NCI-H1417 treated with DMSO at 0.1 percent for 48 hours (cell line): ENCODE measurements at regions not wholly inside any gene's neighbourhood (a gene's known extent, or its start where the extent isn't known, plus 50 kb on each side); places are given as distances from the start of the nearest gene placed in this dataset.
"Not testable (repeated sequence)": the region's sequence is repeated elsewhere in the genome, so short reads cannot be mapped to it uniquely, and the experiment has no call there.

Experiments used
- DNase-seq: peaks from one replicate; lab custom pipeline; 2025; lab: John Stamatoyannopoulos, UW

DNA sequence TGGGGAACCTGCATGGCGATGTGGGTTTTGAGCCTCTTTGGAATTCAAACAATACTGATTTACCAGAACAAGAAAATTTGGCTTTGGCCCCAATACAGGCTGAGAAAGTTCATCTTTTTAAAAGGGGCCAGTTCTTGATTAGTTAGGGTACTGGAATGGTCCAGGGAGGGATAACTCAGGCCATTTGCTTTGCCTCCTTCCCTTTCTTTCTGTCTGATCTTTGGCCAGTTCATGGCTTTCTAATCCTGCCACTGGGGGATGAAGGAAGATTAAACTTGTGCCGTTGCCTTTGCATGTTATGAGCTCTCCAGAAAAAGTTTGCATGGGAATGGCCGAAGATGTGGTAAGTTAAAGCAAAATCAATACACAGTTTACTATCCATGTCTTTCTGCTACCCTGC is 78.4 kb downstream of the ADAMTS15 start:
- no peak for DNase-seq

DNA sequence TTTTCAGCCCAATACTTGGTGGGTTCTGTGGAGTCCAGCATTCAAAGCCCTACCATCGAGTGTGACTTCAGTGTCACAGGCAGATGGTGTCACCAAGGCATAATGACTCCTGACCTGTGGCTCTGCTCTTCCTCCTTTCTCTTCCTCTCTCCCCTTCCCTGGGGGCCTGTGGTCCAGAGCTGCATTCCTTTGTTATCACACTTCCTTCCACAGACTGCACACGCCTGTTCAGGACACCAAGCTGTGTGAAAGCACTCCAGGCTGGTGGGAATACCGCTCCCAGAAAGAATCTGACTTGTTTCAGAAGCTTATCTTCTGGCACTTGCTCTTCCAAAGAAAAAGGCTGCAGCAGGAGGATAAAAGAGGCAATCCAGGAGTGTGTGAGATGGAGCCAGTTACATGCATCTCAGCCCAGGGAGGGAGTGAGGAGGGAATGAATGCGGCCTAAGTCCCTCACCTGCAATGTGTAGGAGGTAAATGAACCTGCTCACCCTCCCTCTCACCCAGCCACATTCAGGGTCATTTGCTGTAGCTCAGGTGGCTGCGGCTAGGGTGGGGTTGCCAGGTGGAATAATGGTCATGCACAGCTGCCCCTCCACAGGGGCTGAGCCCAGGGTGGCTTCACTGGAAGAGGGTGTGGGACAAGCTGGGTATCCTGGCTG is 79.3 kb downstream of the ADAMTS15 start:
- no peak for DNase-seq

DNA sequence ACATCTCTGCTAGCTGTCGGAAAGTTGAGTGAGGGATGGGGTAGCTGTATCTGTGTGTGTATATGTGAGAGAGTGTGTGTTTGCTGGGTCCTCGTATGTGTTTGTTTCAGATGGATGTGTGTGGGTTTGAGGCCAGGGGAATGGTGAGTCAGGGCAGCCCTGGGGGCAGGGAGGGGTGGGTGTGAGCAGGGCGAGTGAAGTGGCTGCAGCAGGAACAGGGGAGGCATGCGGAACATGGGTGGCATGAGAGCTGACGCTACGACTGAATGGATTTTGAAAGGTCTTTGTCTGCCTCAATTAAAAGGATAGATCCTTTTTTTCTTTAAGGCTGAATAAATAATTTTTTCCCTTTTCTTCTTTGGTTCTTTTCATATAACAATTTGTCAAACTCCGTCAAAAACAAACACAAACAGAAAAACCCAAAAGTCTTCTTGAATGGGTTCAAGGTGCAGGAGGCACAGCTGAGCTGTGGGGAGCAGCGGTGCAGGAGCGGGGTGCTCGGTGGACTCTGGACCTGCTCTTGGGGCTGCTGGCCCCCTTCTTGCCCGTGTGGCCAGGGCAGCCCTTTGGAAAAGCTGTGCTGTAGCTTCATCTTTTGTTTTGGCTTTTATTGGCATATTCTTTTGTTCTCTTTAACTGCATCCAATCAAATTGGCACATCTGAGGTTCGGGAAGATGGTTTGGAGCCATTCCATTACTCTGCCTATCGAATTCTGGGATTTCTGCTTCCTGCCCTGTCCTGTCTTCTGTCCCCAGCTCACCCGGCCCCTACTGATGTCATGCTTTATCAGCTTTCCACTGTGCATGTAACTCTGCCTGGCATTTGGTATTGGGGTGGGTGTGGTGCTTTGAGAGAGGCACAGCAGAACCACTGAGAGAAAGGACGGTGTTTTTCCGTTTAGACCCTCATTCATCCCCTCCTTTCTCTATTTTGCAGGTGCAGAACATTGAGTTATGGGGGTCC is 80.1 kb downstream of the ADAMTS15 start:
- no peak for DNase-seq

DNA sequence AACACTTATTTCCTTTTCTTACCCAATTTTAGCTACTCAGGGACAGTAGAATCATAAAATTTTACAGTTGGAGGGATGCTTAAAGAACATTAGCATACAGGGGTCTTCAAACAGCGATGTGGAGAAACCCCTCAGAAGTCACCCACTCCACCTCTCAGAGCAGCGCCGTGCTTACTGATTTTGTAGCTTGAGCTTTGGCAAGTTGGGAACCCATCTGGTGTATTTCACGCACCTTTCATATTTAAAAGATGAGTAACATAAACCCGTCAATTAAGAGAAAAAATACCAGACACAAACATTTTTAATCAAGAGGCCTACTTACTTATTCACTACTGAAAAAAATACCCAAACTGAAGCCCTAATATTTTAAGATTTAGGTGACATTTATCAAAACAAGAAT is 80.9 kb downstream of the ADAMTS15 start:
- DNase-seq: no peak

DNA sequence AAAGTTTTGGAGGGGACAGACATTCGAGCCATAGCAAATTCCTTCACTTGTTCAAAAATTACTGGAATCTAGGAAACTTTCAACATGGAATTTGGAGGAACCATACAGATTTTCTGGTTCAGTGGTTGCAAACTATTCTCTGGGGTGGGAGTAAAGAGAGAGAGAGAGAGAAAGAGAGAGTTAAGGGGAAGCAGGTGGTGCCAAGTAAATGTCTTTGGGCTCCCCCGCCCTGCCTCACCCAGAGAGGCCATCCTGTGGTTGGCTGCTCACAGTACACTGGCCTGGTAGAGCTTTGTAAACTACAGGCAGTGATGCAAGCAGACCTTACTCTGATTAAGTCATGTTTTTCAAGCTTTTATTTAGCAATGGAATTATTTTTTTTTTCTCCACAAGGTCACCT is 82.6 kb downstream of the ADAMTS15 start:
- no peak for DNase-seq

DNA sequence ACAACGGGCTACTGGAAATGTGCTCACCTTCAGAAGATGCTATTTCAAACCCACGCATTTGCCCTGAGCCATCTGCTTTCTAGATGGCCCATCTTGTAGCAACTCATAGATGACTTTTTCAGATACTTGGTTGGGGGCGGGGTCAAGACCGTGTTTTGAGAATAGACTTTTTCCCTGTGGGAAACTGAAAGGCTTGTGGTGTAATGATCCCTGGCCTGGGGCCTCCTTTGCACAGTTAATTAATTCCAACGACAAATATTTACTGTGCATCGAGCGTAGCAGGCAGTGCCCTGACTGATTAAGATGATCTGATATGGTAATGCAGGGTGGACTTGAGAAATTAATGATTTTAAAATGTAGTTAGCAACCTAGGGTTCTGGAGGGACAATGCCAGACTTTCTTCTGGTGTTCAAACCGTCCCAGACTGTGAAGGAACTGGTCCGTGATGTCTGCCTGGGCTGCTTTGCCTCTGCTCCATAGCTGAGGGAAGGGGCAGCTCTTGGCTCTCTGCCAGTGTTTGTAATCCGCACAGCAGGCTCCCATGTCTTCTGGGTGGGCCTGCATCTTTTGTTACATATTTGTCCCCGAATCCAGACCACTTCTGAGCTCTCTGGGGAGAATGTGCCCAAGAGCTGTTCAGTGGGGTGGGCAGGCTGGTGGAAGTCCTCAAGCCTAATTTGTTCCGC is 84.8 kb downstream of the ADAMTS15 start:
- no peak for DNase-seq

DNA sequence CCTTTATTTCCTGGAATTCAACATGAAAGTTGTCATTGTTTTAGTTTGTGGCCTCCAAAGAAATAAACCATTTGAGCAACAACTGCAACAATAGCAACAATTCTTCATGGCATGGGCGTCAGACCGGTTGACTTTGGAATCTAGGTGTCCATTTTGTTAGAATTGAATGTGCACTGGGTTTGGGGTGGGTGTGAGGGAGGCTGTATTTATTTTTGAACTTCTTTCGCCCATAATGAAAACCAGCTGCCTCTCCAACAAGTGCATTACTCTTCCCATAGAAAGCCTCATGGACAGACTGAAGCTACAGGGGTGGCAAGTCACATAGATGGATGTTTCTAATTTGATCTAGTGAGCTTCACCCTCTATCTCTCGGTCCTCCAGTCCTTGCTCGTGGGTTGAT is 85.4 kb downstream of the ADAMTS15 start:
- no peak for DNase-seq

DNA sequence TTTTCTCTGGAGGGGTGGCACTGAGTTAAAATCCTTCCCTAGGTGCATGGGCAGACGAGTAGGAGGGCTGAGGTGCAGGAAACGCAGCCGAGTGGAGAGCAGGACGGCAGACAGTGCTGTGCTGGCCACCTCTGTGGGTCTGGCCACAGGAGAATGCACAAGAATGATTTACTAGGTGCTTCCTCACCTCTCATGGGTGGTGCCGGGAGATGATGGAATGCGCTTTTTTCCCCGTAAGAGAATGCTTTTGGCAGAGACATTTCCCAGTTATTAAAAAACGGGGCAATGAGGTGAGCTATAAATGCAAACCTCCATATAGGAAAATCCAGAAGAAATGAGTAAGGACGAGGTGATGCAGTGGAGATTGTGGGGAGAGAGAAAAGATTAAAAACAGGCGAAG is 86.1 kb downstream of the ADAMTS15 start:
- no peak for DNase-seq

DNA sequence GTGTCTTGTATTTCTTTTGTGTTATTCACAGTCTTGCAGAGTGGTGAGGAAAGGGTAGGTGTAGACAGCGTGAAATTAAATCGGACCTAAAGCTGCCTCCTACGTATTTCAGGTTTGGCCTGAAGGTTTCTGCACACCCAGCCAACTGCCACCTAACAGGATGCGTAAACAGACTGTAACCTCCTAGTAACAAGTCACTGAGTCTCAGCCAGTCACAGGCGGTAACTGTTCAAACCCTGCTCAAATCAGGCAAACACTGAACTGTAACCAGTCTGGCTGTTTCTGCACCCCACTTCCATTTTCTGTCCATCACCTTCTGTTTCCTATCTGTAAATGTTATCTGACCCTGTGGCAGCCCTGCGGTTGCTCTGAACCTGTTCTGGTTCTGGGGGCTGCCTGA is 87.1 kb downstream of the ADAMTS15 start:
- DNase-seq: no peak

DNA sequence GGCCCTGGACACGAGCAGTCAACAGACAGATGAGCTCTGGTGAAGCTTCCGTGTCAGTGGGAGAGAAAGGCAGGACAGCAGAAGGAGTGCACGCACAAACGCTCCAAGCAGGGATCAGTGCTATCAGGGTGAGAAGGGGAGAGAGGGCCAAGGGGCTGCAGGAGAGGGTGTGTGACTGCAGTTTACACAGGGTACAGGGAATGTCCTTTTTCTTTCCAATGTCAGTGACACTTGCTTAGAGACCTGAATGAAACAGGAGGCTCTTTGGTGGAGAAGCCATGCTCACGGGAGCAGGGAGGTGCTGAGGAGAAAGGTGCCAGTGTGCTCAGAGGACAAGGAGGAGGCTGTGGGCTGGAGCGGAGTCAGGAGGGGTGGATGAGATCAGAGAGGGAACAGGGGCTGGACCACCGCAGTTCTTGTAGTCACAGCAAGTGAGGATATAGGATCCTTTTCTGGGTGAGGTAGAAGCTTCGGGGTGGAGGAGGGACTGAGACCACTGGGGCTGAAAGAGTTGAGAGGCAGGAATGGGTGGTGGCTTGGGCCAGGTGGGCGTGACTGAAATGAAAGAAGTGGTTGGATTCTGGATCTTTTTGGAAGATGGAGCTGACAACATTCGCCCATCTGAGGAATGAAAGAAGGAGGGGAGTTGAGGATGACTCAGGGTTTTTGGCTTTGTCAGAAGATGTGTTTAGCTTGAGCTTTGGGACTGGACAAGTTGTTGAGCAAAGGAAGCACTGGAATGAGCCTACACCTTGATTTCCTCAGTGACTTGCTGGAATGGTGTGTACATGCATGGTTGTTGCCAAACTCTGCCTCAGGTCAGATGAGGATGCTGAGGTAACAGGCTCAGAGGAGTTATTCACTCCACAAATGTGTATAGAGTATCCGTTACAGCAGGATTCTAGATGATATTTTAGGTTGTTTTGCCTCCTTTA is 87.9 kb downstream of the ADAMTS15 start:
- no peak for DNase-seq

DNA sequence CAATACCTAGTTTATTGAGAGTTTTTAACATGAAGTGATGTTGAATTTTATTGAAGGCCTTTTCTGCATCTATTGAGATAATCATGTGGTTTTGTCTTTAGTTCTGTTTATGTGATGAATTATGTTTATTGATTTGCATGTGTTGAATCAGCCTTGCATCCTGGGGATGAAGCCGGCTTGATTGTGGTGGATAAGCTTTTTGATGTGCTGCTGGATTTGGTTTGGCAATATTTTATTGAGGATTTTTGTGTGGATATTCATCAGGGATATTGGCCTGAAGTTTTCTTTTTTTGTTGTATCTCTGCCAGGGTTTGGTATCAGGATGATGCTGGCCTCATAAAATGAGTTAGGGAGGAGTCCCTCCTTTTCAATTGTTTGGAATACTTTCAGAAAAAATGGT is 91.2 kb downstream of the ADAMTS15 start:
- DNase-seq: not testable (repeated sequence)

DNA sequence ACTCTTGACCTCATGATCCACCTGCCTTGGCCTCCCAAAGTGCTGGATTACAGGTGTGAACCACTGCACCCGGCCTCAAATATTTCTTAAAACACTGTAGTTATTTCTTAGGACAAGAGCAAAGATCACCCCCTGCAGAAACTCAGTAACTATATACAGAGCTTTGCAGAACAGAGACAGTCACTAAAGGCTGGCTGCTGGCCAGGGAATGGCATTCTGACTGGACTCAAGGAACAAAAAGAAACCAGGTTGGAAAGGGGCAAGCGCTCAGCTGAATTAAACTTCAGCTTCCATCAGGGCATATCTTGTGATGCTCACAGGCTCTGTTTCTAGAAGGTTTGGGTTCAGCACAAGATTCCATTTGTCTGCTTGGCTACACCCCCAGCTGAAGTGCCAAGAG is 95.8 kb downstream of the ADAMTS15 start:
- DNase-seq: no peak

DNA sequence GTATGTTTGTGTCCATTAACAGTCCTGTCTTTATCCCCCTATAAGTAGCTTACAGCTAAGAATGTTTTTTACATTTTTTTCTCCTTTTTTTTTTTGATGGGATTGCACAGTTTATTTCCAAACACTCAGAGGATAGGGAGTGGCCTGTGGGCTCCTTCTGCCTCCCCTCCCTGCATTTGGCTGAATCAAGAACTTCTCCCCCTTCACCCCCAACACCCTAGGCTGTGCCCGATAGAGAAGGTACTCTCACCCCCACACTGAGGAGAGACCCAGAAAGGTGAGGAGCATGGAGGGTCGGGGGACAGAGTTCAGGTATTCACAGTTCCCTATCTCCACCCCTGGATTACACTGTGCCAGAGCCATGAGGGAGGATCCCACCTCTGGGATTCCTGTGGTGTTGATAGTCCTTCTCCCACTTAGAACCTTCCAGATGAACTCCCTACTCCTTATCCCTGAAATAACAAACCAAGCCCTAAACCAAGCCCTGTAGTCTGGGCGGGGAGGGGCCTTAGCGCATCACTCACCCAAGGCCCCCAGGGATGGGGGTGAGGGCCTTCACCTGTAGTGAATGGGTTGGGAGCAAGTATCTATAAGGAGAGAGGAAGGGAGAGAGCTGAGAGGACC is 97.1 kb downstream of the ADAMTS15 start:
- DNase-seq: no peak

DNA sequence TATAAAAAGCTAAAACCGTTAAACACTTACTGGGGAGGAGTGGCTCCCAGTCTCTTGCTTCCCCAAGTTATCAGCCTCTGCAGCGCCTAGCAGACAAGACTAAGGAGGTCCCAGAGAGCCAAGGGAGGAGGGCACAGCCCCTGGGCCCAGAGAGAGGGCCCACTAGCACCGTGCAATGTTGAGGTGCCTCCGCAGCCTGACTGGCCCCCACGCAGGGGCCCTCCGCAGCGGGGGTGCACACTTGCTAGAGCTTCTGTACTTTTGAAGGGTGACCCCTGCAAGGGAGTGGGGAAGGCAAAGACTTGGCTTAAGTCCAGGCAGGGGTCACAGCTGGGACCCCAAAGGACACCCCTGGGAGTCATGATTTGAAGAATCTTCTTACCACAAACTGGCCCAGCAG is 98.0 kb downstream of the ADAMTS15 start:
- DNase-seq: no peak

DNA sequence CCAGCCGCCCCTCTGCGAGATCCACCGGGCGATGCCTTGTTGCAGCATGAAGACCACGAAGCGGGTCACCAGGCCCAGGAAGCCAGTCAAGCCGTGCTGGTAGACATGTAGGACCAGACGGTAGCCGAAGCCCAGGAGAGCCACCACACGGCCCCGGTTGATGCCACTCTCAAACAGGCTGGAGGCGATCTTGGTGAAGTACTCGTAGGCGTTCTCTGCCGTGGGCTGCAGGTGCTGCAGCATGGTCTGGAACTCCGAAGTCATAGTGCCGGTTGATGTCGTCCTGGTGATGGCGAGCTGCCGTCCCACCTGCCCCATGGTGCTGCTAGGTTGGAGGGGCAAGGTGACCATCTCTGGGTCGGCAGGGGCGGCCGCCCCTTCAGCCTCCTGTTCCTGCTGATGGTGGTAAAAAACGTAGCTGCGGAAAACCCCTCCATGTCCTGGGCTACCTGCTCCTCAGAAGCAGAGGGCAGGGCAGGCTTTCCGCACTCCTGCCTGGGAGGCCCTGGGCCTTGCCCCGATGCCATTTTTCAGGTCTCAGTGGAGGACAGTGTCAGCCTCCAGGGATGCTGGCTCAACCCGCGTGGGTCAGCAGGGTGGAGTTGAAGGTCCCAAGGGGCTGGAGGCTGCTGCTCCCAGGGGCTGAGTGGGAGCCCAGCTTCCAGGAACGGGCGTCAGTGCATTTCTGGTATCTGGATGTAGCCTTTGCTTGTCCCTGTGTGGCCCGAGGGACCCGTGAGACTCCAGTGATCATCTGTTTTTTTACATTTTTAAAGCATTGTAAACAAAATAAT is 98.7 kb downstream of the ADAMTS15 start:
- no peak for DNase-seq

DNA sequence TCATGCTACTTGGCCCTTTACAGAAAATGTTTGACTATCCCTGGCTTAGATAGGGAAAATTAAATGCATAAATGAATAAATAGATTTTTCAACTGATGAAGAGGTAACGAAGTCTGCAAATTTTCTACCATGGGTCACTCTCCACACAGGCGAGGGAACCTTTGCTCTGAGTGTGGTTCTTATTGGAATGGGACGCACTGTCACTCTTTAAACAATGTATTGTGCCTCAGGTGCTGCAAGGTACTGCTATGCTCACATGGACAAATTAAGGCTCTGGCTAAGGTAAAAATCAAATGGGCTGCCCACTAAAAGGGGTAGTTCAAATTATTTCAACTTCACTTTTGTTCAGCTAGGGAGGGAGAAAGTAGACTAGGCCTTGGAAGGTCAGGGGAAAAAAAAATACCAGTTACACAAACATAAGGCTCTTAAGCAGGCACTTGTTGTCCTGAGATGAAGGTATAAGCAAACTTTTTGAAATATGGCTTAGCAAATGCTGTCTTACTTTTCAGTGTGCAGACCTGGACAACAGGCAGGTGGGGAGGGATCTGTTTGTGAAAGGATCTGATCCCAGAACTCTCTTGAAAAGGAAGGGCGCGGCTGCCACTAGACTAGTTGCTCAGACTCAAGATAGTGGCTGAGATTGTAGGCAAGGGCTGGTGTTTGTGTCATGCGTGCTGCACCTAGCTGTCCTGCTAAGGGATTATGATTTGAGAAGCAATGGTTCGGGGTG is 99.5 kb downstream of the ADAMTS15 start:
- DNase-seq: no peak

DNA sequence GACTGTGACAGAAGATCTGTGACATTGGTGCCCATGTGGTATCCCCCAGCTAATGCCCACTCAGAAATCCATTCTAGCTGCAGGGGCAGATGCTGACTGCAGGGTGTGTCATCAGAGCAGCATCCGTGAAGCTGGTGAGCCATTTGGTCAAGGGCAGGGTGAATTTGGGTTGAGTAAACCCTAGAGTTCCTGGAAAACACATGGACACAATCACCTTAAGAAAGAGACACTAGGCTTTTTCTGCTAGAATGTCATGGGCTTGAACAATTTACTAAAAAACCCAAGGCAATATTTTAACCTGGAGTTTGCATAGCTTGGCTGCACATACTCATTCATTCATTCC is 100.0 kb downstream of the ADAMTS15 start:
- DNase-seq: no peak

DNA sequence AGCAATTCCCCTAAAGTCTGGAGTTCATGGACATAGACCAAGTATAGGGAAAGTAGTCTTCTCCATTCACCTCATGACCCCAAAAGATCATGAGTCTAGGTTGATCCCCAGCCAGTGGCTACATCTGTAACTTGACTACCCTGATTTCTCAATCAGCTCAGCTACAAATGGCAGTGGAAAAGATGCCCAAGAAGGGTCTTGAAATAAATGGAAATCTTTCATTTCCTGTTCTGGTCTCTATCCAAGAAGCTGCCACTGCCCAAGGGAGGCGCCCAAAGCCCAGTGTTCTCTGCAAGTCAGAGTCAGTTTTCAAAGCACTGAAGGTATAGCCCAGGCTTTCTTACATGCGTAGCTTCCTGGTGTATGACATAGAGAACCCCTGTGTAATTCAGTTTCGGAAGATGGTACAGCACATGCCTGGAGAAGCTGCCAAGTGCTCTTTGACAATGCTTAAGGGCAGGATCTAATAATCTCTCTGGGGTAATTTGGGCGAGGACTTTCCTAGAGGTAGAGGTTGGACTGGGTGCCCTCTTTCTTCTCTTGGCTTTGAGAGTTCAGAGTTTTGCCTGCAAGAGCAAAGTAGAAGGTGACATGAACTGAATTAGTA is 101.1 kb downstream of the ADAMTS15 start:
- DNase-seq: no peak

DNA sequence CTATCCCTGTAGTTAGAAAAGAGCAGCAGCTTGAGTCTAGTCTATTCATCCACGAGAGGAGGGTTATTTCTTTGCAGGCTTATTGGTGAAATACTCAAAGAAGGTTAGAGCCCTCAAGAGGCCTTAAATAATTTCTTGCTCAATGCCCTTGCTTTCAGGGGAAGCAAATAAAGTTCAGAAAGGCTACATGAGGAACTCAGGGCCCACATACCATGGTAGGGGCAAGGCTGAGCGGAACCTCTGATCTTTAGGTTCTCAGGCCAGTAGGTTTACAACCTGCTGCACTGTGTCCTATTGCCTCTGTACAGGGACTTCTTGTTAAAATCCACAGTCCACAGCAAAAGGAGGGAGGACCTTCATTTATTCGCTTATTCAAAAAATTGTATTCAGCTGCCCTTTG is 101.7 kb downstream of the ADAMTS15 start:
- DNase-seq: no peak
